ENCODE measurements at regions not wholly inside any gene's neighbourhood (a gene's known extent, or its start where the extent isn't known, plus 50 kb on each side); places are given as distances from the start of the nearest gene placed in this dataset.

GRCh38 chr12:17158201-17158600 lies 552.2 kb upstream of the LMO3 start:
- TF ChIP-seq NR3C1 (CRISPR knock-in tag; conservative IDR thresholded peaks at IDR 0.05; ENCODE audit: low read depth), result no peak
- no peak for TF ChIP-seq CREB1 (CRISPR knock-in tag; IDR thresholded peaks at IDR 0.05)
- no peak for TF ChIP-seq CTCF (IDR thresholded peaks at IDR 0.05)
- no peak for TF ChIP-seq JUN (CRISPR knock-in tag; IDR thresholded peaks at IDR 0.05)
- no peak for TF ChIP-seq ATF1 (CRISPR knock-in tag; IDR thresholded peaks at IDR 0.05)
- no peak for TF ChIP-seq ZNF121 (CRISPR knock-in tag; IDR thresholded peaks at IDR 0.05)
- TF ChIP-seq ZNF232 (CRISPR knock-in tag; IDR thresholded peaks at IDR 0.05), result no peak
- TF ChIP-seq E2F4 (CRISPR knock-in tag; IDR thresholded peaks at IDR 0.05; ENCODE audit: borderline replicate concordance, low read depth), result no peak
- TF ChIP-seq ZNF396 (CRISPR knock-in tag; IDR thresholded peaks at IDR 0.05; ENCODE audit: borderline replicate concordance), result no peak
- no peak for TF ChIP-seq ZNF512 (CRISPR knock-in tag; IDR thresholded peaks at IDR 0.05; ENCODE audit: borderline replicate concordance)
- no peak for TF ChIP-seq ZNF416 (CRISPR knock-in tag; IDR thresholded peaks at IDR 0.05)
- no peak for TF ChIP-seq SMAD3 (CRISPR knock-in tag; IDR thresholded peaks at IDR 0.05; ENCODE audit: borderline replicate concordance)
- TF ChIP-seq MAX (CRISPR knock-in tag; IDR thresholded peaks at IDR 0.05), result no peak
